GM21381 (cell line): ENCODE measurements at regions not wholly inside any gene's neighbourhood (a gene's known extent, or its start where the extent isn't known, plus 50 kb on each side); places are given as distances from the start of the nearest gene placed in this dataset.
"Not testable (repeated sequence)": the region's sequence is repeated elsewhere in the genome, so short reads cannot be mapped to it uniquely, and the experiment has no call there.

Experiments used
- ATAC-seq: cut with Tn5 transposase; IDR thresholded peaks from one replicate; pipeline ENCODE4 v1.9.1; 2021; ENCODE audit warnings: mild to moderate bottlenecking, moderate library complexity; ENCODE audit not compliant: unreplicated experiment

DNA sequence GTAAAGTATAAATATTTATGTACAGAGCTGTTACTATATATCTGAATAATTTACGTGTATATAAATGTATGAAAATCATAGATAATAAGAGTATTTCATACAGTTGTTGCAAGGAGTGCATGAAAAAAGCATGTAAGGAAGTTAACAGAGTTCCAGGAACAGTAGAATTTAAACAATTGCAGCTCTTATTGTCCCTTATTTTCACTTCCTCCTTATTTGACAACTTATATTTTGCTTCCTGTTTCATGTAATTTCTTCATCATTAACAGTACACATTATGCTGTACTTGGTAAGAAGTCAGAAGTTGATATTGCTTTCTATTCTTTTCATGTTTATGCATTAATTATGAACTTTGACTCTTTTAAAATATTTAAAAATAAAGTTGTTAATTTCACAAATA lies 681.5 kb downstream of the LRRIQ3 start:
- ATAC-seq: no peak

DNA sequence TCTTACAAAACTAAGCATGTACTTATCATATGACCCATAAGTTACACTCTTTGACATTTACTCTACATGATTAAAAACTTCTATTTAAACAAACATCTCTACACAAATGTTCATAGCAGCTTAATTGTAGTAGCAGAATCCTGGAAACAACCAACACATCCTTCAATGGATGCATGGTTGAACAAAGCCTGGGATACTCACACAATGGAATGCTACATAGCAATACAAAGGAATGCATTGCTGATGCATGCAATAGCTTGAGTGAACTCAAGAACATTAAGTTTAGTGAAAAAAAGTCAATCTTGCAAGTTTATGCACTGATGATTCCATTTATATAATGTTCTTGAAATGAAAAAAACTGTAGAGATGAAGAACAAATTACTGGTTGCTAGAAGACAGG lies 686.9 kb downstream of the LRRIQ3 start:
- no peak for ATAC-seq

DNA sequence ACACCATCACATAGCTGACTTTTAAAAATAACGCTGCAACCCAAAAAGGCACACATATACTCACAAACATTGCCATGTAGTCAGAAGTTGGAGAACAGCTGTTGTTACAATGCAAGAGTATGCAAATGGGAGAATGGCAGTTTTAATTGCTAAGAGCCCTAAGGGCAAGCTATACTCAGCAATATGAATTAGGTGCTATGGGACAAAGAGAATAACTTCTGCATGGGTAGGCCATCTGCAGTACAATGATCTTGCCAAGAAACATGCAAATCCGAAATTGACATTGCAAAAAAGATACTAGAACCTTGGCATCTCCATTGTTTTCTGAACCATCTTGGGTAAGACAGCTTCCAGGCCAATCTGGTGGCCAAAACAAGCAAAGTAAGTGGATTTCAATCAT lies 697.8 kb downstream of the LRRIQ3 start:
- no peak for ATAC-seq

DNA sequence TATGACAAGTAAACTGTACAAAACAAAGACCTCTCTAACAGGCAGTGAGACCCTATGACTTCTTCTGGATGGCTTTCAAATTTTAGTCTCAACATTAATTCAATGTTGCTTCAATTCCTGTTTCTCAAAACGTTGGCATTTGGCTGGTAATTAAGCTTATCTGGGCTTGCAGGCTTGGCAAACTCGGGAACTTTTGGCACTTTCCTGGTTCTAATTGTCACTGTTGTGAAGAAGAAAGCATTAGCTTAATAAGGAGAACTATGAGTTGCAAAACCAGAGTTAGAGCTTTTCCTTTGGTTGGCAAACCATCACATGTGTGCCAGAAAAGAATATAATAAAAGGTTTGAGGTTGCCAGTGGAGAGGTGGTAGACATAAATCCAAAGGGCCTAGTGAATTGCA lies 698.3 kb downstream of the LRRIQ3 start:
- no peak for ATAC-seq

DNA sequence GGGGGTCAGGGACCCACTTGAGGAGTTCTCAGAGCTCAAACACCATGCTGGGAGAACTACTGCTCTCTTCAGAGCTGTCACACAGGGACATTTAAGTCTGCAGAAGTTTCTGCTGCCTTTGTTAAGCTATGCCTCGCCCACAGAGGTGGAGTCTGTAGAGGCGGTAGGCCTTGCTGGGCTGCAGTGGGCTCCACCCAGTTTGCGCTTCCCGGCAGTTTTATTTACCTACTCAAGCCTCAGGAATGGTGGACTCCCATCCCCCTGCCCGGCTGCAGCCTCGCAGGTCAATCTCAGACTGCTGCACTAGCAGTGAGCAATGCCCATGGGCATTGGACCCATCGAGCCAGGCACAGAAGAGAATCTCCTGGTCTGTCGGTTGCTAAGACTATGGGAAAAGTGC lies 706.4 kb downstream of the LRRIQ3 start:
- ATAC-seq: no peak

DNA sequence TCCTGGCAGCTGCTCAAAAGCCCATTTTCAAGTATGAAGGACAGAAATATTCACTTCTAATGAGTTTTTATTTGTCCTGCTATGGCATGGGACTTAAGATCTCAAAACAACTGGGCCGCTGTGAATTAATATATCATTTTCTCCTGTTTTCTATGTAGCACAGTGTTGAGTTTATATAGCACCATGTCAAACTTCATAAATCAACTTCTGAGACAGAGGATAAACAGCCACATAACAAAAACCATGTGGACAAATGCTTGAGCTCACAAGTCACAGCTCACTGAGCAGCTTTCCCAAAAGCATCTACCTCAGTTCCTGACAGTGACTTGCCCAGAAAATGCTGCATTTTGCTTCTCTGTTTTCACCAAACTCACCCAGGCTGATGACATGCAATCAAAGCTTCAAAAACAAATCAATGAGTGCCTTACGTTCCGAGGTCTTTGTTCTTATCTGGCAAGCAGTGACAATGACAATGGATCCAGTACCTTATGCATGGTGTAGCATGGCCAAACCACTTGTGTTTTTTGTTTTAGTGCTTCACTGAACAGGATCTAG lies 722.6 kb downstream of the LRRIQ3 start:
- no peak for ATAC-seq

DNA sequence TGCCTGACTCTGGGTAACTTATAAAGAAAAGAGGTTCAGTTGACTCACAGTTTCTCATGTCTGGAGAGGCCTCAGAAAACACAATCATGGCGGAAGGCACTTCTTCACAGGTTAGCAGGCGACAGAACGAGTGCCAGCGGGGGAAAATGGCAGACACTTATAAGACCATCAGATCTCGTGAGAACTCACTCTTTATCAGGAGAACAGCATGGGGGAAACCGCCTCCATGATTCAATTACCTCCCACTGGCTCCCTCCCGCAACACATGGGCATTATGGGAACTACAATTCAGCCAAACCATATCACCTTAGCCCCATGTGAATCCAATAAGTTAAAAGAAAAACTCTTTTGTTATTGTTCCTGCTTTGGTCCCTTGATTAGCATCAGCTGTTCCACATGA lies 725.2 kb downstream of the LRRIQ3 start:
- no peak for ATAC-seq

DNA sequence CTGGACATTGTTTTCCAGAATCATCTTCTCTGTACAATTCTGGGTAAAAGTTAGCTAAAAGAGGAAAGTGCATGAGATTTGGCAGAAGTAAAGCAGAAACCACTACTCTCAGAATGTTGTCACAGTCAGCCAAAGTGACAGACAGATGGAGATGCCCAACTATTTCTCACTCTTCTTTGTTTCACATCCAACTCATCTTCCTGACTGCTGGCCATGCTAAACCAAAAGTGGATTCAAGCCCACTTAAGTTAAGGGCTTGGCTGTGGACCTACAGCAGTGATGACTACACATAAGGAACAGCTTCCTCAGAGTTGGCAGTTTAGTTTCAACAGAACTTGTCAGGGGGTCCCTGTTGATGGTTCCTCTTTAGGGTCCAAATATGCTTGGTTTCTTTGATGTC lies 730.2 kb downstream of the LRRIQ3 start:
- no peak for ATAC-seq

DNA sequence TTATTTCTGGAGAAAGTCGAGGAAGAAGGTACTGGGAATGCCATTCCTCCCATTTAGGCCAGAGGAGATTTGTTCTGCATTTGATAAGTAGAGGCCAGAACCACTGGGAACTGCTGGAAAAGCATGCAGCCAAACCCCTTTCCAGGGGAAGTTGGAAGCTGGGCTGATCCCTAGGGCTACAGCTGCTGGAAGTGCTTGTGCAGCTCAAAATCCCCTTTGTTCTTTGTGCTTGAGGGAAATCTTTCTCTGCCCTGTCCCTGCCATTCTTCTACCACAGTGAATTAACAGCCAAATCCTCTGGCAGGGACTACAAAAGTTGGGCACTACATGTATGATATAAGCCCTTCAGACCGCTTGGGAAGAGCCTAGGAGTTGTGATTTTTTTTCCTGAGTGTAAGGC lies 734.1 kb downstream of the LRRIQ3 start:
- ATAC-seq: no peak

DNA sequence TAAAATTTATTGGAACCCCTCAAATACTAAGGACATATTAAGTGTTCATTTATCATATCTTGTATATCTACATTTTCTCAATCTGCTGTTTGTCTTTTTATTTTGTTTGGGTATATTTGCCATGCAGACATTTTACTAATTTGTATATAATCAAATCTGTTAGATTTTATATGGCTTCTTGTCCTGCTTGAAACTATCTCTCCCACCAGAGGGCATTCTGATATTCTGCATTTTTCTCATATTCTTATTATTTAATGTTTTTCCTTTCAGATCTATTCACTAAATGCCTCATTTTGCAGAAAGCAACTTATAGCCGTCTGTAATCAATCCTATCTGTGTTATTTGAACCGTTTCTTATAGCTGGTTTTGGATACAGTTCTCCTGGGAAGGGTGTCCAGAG lies 745.5 kb downstream of the LRRIQ3 start:
- ATAC-seq: no peak

DNA sequence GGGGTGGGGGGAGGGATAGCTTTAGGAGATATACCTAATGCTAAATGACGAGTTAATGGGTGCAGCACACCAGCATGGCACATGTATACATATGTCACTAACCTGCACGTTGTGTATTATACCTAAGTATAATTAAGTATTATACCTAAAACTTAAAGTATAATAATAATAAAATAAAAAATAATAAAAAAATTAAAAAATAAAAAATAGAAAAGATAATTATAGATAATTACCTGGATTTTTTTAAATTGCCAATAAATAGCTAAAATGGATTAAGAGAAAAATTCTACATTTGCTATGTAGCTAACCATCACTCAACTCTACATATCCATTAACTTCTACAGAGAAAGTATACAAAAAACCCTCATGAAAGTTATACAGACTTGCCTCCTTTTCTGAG lies 747.3 kb downstream of the LRRIQ3 start:
- not testable (repeated sequence) for ATAC-seq

DNA sequence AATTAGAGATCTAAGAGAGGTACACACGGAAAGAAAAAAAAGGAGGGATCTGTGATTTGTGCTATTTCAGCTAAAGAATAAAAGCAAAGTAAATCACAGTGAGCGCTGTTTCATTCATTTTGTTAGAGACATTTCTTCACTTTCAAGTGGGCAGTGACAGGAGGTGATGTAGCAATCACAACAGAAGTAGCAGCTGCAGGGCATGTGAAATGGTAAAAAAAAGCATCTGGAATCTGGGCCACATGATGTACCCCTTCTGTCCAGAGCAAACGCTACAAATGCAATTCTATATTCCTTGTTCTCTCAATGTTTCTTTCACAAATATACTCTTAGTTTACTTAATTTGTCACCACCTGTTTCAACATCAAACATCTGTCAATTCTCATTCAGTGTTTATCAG lies 786.5 kb downstream of the LRRIQ3 start:
- ATAC-seq: no peak

DNA sequence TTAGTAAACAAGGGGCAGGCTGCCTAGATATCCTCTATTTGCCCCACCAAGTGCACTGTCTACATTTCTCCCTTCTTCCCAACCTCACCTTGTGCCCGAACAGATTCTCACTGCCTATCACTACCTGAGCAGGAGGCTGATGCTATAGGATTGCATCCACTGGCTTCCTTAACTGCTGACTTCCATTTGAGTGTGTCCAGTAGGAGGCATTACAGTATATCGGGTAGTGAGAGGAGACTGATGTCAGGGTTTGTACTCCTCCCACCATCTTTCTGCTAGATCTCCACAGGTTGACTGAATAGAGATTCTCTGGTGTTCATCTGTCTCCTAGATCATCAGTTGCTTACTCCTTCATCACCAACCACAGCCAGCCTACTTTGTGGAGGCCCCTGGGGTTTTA lies 796.3 kb downstream of the LRRIQ3 start:
- ATAC-seq: no peak

DNA sequence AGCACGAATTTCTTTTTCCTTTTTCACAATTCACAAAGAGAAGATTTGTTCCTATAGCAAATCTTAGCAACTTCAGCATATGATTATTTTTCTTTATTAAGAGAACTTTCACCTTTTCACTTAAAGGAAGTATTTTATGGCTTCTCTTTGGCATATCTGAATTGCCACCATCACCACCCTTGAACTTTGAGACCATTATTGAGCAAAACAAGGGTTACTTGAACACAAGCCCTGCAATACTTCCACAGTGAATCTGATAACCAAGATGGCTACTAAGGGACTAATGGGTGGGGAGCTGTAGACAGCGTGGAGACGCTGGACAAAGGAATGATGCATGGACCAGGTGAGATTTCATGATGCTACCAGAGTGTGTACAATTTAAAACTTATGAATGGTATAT lies 815.0 kb downstream of the LRRIQ3 start:
- ATAC-seq: no peak

DNA sequence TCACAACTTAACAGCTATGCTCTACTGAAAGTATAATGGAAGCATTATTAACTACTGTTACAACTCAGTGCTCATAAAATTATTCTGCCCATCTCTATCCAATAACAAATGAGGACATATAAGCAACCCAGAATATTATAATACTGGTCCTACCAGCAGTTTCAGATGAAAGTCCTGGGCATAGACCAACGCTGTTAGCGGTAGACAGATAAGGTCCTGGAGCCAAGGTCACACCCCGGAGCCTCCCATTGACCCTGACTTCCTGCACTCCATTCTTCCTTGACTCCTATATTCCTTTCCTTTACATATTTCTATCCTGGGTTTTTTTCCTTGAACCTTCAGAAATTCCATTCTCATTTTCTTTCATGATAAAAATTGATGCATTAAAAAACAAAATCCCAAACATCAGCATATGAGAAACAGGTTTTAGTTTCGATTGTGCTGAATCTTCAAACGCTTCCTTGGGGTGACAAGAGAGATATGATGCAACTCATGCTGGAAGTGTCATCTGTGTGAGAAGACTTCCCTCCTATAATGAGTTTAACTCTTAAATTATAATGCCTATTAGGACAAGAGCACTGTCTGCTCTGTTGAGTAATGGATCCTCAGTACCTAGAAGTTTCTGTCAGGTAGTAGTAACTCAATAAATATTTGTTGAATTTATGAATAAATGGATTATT lies 831.1 kb downstream of the LRRIQ3 start:
- no peak for ATAC-seq

DNA sequence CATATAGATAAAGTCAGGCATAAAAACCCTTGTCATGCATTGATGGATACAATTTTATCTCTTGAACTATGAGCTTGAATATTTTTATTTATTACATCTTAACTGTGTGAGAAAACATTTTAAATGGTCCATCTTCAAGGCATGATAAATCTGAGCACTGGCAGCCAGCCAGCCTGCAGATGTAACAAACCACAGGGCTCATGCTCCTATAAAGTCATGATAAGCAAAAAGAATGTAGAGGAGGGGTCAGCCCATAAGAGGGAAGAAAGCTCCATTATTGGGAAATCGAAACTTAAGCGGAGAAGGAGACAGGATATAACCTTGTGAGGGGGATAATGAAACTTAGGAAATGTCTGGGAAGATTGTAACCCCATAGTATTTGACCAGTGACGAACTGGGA lies 839.0 kb downstream of the LRRIQ3 start:
- no peak for ATAC-seq

DNA sequence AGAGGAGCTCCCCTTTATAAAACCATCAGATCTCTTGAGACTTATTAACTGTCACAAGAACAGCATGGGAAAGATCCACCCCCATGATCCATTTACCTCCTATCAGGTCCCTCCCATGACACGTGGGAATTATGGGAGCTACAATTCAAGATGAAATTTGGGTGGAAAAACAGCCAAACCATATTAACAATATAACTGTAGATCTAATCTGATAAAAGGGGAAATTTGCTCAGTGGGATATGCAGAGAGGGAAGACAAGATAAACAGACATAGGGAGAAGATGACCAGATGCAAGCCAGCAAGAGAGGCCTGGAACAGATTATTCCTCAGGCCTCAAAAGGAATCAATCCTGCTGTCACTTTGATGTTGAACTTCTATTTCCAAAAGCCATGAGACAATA lies 841.5 kb downstream of the LRRIQ3 start:
- no peak for ATAC-seq

DNA sequence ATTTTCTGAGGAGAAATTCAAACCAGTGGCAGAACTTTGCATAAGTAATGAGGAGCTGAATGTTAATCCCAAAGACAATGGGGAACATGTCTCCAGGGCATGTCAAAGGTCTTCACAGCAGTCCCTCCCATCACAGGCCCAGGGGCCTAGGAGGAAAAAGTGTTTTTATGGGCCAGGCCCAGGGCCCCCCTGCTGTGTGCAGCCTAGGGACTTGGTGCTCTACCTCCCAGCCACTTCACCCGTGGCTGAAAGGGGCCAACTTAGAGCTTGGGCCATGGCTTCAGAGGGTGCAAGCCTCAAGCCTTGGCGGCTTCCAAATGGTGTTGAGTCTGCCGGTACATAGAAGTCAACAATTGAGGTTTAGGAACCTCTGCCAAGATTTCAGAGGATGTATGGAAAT lies 854.0 kb downstream of the LRRIQ3 start:
- no peak for ATAC-seq

DNA sequence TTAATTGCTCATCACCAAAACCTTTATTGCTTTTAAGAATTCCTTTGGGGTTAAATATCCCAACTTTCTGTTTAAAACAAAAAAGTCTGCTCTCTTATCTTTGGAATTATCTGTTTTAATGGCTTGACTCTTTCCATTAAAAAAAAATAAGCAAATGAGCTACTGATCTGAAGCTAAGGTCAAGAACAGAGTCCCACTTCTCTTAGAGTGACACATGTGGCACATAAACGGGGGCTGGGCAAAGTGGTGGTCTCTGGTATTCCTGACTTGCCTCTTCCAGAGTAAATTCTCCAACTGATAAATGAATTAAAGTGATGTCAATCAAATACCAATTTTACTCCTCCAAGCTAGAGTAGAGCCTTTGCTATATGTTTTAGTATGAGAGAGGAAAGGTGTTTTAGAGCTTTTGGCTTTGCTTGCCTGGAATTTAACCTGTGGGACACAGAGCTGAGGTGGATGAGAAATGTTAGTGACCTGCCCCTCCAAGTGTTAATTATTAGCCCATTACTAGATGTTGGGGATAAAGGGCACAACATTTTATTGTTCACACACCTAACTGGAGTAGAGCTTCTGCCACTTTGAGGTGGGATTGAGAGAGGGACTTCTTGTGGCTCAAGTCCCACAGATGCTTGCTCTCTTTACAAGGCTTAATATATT lies 864.0 kb downstream of the LRRIQ3 start:
- no peak for ATAC-seq

DNA sequence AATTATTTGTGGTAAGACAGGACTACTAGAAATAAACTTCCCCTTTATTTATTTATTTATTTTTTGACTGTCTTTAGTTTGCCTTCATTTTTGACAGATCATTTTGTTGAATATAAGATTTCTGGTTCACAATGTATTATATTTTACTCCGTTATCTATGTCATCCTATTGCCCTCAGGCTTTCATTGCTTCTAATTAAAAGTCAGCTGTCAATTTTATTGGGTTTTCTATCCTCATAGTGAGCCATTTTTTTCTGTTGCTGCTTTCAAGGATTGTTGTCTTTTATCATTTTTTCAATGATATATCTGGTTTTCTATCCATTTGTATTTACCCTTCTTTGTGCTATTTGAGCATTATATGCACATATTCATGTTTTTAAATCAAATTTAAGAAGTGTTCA lies 866.2 kb downstream of the LRRIQ3 start:
- no peak for ATAC-seq

DNA sequence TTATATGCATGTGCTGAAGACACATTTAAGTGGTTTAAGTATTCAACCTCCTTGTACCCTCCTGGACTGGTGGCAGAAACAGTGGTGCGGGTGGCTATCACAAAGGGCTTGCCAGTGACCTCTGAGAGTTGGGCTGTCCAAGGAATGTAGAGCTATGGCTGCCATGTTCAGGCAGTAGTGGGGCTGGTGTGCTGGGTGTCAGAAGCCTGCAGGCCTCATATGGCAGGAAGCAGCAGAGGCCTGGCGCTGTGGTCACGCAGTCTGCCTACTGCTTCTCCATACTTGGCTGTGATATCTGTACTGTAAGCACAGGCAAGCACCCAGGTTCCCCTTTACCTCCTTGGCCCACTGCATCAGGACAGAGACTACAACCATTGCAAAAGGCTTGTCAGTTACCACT lies 870.0 kb downstream of the LRRIQ3 start:
- no peak for ATAC-seq

DNA sequence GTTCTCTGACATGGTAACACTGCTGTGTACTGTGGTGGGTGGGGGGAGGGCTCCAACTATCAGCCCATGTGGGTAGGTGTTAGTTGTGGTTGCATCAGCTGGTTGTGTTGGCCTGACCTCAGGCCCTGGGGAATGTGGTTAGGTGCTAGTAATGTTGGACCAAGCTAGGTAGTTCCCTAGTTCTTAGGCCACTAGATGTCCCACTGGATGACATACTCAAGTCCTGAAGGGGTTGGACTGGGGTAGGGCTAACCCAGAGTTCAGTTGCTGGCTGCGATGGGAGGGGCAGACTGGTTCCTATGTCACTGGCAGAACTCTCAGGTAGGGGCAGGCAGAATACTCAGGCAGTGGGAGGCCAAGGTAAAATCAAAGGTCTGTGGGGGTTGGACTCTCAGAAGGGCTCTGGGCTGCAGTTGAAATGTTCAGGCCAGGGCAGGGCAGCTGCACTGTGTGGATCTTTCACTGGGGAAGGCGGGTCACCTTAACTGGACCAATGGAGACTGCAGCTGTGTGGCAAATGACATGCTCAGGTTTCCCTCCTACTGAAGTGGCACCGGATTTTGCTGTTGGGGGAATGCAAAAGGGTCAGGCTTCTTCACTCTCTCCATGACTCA lies 870.7 kb downstream of the LRRIQ3 start:
- no peak for ATAC-seq
